Superior temporal gyrus (tissue), 1 donor: ENCODE measurements at regions not wholly inside any gene's neighbourhood (a gene's known extent, or its start where the extent isn't known, plus 50 kb on each side); places are given as distances from the start of the nearest gene placed in this dataset.
"Not testable (repeated sequence)": the region's sequence is repeated elsewhere in the genome, so short reads cannot be mapped to it uniquely, and the experiment has no call there.

Experiments used
- DNase-seq: peaks from one replicate; pipeline ENCODE4 v3.0.0-alpha.2; 2016; ENCODE audit errors: extremely low spot score

GRCh38 chr13:69094485-69094884, 1013.1 kb upstream of the ATXN8OS start:
- no peak for DNase-seq

- no peak for DNase-seq
Measured at GRCh38 chr13:69092615-69093322, 1014.9 kb upstream of the ATXN8OS start.

- no peak for DNase-seq
Measured at GRCh38 chr13:69077267-69077666, 1030.4 kb upstream of the ATXN8OS start.

GRCh38 chr13:69069554-69070133, 1038.0 kb upstream of the ATXN8OS start:
- DNase-seq: no peak

- DNase-seq: no peak
Measured at GRCh38 chr13:69050696-69051095, 1056.9 kb upstream of the ATXN8OS start.

- DNase-seq: no peak
Measured at GRCh38 chr13:69044629-69045028, 1063.0 kb upstream of the ATXN8OS start.

- DNase-seq: no peak
Measured at GRCh38 chr13:69040898-69041297, 1066.7 kb upstream of the ATXN8OS start.

GRCh38 chr13:69035771-69036170, 1071.9 kb upstream of the ATXN8OS start:
- DNase-seq: no peak

GRCh38 chr13:69028936-69029335, 1078.7 kb upstream of the ATXN8OS start:
- no peak for DNase-seq

GRCh38 chr13:69020120-69020519, 1087.5 kb upstream of the ATXN8OS start:
- DNase-seq: no peak

GRCh38 chr13:69018173-69018572, 1089.5 kb upstream of the ATXN8OS start:
- DNase-seq: not testable (repeated sequence)

- DNase-seq: no peak
Measured at GRCh38 chr13:69010789-69011188, 1096.8 kb upstream of the ATXN8OS start.

- no peak for DNase-seq
Measured at GRCh38 chr13:69008499-69008898, 1099.1 kb upstream of the ATXN8OS start.

GRCh38 chr13:68998056-68998455, 1109.6 kb upstream of the ATXN8OS start:
- DNase-seq: no peak

- DNase-seq: no peak
Measured at GRCh38 chr13:68996668-68997025, 1111.0 kb upstream of the ATXN8OS start.

- no peak for DNase-seq
Measured at GRCh38 chr13:68995972-68996667, 1111.5 kb upstream of the ATXN8OS start.

- no peak for DNase-seq
Measured at GRCh38 chr13:68993154-68993553, 1114.5 kb upstream of the ATXN8OS start.

GRCh38 chr13:68988176-68988575, 1119.5 kb upstream of the ATXN8OS start:
- DNase-seq: no peak

- DNase-seq: no peak
Measured at GRCh38 chr13:68987585-68987984, 1120.0 kb upstream of the ATXN8OS start.

GRCh38 chr13:68984688-68985319, 1122.8 kb upstream of the ATXN8OS start:
- no peak for DNase-seq

GRCh38 chr13:68982961-68983619, 1124.5 kb upstream of the ATXN8OS start:
- DNase-seq: no peak

GRCh38 chr13:68976287-68976686, 1131.3 kb upstream of the ATXN8OS start:
- DNase-seq: no peak
